ENCODE measurements at regions not wholly inside any gene's neighbourhood (a gene's known extent, or its start where the extent isn't known, plus 50 kb on each side); places are given as distances from the start of the nearest gene placed in this dataset.

DNA sequence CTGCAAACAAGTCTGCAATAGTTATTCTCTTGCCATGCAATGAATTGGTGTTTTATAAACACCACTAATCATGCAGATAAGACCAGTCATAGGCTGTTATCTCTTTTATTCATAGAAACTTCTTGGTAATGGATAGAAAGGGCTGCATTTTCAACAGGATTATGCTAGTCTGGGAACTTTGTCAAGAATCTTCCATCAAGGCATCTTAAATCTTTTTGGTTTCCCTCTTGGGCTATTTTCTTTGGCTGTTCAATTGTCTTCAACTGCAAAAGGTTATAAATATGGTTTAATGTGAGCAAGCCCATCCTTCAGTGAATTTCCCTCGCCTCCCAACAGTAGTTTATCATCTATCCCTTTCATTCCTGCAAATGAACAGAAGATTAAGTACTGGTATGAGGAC lies 59.0 kb upstream of the MINAR1 start:
- no peak for DNase-seq (ENCODE audit: low read depth in 3 of 3)

DNA sequence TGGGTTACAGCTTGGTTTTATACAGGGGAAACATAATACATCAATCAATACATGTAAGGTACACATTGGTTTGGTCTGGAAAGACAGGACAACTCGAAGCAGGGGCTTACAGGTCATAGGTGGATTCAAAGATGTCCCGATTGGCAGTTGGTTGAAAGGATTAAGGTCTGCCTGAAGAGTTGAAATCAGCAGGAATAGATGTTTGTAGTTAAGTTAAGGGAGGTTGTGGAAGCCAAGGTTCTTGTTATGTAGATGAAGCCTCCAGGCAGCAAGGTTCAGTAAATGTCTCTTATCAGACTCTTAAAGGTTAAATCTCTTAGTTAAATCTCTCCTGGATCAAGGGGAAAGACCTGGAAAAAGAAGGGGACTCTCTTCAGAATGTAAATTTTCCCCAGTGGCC lies 58.4 kb upstream of the MINAR1 start:
- DNase-seq (ENCODE audit: low read depth in 3 of 3), result no peak

DNA sequence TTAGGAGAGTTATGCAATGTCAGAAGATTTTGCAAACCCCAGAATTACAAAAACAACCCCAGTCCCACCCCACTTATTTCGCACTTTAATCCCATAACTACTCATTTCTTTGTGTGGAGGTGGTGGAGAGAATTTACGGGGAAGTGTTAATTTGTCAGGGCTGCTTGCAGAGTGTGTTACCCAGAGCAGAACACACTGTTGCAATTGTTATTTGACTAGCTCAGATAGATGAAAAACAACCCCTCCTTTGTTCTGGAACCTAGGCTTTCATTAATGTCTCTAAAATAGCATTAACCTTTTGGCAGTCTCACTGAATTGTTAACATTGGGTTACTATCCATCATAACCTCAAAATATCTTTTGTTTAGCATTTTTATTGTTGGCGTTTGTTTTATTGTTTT lies 55.8 kb upstream of the MINAR1 start:
- DNase-seq (ENCODE audit: low read depth in 3 of 3), result no peak

DNA sequence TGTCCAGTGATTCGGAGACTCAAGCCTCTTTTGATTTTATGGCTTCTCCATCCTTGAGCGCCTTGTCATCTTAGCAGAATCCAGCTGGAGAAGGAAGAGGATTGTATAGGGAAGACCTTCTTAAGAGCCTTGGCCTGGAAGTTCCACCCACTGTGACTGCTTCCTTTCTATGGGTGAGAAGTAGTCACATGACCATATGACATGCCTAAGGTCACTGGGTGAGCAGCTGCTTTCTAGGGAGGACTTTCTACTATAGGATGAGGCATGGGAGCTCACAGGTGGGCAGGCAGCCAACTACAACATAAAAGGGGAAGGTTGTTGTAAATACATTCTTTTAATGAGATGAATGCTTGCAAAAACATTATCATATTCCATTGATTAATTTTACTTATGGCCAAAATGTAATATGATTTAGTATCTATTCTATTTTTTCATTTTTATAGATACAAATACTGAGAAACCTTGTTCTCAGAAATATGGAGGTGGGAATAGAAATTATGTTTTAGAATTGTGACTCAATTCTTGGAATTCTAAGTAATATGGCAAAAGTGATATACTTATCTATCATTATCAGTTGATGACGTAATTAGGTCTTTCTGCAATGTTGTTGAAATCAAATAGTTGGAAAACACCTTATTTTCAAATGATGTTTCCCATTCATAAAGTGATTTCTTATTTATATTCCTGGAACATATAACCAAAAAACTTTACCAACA lies 53.6 kb upstream of the MINAR1 start:
- no peak for DNase-seq (ENCODE audit: low read depth in 3 of 3)

DNA sequence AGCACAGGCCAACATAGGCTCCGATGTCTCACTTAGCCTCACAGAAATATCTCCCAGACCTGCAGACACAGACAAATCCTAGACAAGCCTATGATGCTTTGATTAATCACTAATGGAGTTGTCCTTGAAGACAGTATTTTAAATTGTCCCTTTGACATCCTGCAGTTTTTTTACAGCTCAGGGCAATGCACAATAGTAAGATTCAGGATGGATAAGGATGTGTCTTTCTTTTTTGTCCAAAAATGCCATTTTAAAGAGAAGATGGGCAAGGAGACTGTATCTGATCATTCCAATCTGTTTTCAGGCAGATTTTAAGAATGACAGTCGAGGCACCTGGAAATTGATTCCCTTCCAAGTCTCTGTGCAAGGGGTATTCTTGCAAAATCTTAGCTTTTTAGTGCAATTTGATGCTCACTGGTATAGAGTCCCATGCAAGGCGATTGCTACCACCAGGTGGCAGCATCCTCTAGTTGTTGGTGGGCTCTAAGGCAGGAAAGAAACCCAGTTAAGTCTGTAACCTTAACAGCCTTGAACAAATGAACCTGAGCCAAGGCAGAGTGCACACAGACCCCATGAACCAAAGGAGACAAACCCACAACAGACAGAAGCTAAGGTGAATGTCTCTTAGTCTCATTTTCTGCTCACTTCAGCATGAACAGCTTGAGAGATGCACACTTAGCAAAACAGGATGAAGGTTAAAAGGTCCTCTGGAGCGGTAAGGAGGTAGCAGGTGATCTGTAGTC lies 51.2 kb upstream of the MINAR1 start:
- DNase-seq (ENCODE audit: low read depth in 3 of 3), result peak; percentile 38 to 68 (median 64)

DNA sequence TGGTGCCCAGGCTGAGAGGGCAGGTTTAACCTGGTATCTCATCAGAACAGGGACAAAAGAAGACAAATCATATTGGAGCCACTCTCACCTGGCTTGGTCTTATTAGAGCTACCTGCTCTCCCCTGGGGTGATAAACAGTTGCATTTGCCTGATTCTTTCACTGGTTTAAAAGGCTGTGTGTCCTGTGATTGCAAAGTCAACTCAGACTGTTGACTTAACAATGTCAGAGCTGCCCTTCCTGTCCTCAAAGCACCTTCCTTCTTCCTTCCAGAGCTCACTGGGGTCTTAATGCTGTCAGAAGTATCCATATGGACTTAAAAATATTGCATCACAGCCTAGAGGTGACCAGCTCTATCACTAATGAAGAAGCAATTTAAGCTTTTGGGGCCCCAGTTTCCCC lies 50.5 kb upstream of the MINAR1 start:
- no peak for DNase-seq (ENCODE audit: low read depth in 3 of 3)
